Mucosa of gallbladder (tissue), 1 donor: ENCODE measurements at regions not wholly inside any gene's neighbourhood (a gene's known extent, or its start where the extent isn't known, plus 50 kb on each side); places are given as distances from the start of the nearest gene placed in this dataset.

ENCODE experiments used
- DNase-seq: peaks from one replicate; pipeline ENCODE4 v3.0.0-alpha.2; 2020; ENCODE audit warnings: low spot score
- donor health status: DM: no; HTN: no; CAD: no.

DNA sequence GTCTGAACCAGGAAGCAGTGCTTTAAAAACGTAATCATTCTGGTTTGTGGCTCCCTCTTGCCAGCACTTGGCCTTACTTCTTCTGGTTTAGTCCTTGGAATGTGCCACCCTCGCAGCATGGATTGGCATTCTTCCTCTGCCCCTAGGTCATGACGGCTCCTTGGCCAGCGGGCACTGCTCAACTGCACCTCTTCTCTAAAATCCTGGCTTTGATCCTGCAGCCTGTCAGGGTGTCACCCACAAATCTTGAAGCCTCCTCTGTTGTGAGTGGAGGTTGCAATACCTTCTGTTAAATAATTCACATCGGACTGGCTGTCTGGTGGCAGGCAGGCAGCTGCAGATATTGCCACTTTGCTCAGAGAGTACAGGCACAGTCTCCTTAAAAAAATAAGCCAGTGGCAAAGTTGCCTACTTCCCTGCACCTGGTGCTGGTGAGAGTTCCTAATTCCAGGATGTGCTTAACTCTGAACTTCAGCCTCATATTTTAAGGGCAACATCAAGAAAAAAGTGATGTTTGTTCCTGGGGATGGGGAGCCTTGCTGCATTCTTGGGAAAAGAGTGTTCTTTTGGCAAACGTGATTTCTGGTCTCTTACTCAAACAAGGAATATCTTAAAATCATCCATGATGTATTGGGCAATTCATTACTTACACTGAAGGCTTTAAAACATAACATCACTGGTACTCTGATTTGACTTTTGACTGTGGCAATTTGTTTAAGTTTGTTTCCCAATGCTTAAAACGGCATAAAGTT lies 179.8 kb downstream of the FOXA2 start:
- DNase-seq = no peak

DNA sequence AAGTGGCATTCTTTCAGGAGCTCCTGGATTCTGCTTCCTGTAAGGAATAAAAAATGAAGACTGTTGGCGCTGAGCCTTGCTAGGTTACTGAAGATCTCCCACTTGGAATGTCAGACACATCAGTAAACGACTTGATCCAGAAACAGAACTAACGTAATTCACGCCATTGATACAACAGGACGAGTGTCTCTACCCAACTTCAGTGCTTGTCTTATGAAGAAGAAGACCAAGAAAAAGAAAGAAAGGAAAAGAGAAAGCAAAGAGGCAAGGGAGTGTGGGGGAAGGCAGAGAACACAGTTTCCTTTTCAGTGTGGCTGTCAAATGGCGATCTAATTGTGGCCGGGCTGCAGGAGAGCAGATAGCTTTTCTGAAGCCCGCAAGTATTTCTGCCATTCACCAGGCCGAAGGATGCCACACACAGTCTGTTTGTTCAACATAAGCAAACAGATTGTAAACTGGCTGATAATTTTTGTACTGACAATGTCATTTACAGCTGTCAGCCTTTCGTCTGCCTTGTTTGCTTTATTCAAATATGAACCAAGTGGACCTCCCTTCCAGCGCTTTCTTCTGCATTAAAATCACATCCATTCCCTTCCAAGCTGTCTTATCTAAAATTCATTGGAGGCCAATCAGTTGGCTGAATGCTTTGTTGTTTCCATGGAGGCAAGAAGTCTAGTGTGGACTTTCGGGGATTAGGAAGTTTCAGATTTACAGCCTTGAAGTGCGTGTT lies 180.6 kb downstream of the FOXA2 start:
- no peak for DNase-seq

DNA sequence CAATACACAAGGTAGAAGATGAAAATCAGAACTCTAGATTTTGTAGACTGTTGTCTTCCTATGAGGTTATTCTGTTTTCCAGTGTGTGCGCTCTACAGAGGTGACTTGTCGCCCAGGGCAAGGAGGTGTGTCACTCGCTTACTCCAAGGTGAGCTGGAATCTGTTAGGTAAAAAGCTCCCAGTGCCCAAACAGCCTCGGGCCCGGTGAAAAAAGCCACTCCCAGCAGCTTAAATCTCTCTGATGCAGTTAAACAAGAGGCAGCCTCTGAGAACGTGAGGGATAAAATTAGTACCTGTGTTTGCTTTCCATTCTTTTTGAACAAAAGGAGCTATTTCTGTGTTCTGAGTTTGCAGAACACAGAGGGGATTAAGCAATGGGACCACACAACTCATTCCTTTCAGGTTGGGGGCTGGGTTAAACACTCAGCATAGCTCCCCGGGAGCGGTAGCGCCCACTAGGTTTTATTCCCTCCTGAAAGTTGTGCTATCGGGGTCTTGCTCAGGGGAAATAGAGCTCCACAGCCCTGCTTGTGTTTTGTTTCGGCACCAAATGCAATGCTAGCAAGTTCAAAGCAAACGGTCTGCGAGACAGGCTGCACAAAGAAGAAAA lies 181.2 kb downstream of the FOXA2 start:
- no peak for DNase-seq

DNA sequence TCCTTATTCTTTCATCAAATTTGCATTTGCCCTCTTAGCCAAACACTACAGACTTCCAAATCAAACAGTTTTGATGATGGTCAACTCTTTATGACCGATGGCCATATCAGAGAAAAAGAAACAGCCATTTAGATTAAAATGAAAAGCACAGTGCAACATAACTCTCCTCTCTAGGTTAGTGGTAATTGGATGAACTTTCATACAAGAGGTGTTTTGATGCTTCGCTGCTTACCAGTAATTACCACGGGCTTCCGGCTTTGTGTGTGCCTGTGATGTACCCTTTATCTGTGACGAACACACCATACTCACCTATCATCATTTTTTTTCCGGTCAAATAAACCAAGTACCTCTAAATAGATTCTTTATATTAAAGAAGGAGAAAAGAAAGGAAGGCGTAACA lies 181.8 kb downstream of the FOXA2 start:
- DNase-seq = no peak

DNA sequence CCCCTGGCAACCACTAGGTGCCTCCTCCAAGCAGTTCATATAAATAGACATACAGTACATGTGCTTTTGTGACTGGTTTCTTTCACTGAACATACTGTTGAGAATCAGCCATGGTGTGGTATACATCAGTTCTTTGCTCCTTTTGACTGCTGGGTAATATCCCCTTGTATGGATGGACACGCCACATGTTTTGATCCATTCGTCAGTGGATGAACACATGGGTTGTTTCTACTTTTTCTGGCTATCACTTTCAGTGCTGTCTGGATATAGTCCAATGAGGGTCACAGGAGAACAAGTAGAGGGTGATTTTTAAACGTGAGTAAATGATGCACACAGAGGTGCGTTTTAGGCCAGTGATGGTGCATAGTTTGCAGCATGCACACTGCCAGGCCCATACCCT lies 183.9 kb downstream of the FOXA2 start:
- DNase-seq = no peak

DNA sequence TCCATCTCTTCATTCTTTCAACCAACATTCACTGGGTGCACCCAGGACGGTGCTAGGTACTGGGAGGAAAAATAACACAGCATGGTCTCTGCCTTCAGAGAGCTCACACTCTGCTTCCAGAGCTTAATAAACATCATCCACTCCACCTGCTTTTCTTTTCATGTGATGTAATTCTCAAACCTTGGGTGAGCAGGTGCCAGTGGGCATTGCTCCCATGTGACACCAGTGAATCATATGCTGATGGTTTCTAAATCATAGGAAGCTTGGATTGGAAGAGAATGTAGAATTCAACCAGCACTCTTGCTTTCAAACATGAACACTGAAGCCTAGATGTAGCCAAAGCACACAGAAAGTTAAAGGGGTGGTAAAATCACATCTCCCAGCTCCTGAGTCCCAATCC lies 189.8 kb downstream of the FOXA2 start:
- no peak for DNase-seq

DNA sequence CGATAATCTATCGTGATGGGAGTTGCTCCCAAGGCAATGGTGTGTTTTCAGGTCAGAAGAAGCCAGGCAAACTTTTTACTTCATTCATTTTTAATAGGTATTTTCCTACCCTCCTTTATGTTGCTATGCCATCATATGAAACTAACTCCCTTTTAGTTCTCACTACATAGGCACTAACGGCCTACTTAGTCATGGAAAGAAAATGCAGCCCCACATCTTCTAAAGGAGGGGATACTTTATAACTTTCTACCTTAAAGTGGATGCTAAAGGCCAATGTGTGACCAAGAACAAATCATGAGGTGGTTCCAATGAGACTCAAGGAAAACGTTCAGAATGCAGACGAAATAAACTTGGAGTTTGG lies 193.8 kb downstream of the FOXA2 start:
- DNase-seq = no peak

DNA sequence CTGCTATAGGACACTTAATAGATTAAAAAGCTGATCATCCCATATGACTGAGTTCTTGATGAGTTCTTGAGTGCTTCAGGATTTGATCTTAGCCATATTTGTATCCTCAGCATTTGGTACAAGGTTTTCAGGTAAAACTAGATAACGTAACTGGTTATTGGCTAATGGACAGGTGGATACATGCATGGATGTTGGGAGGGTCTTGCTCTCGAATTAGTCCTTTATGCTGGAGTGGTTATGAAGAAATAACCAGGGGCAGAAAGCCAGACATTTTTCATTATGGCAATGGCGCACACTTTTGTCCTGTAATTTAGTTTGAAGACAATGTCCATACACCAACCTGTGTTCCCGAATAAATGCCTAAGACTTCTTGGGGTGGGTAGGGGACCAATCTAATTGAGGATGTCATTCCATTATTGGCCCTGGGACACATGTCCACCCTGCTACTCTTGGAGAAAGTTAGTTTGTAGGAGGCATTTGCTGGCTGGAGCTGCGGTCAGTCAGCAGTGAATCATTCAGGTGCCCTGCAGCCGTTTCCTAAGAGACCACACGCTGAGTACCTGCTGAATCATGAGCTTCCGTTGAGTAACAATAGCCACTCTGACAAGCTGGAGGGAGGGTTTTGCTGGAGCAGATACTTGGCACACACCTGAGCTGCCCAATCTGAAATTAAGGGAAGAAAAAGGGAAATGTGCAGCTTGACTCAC lies 194.4 kb downstream of the FOXA2 start:
- peak; percentile 69 for DNase-seq

DNA sequence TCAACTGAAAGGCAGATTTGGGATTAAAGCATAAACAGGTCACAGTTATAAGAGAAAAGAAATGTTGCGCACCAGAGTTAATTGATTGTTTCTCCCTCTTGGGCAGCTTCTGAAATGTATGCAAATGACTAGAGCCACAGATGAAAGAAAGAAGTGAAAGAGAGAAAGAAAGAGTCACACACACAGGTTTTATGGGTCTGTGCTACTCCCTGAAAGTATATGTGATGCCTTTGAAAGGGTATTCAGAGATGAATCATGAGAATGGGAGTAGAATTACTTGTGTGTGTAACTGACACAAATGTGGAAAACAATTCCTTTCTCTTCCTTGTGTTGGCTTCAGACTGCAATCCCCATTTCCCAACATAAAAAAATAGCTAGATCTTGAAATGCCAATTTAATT lies 196.9 kb downstream of the FOXA2 start:
- DNase-seq = no peak

DNA sequence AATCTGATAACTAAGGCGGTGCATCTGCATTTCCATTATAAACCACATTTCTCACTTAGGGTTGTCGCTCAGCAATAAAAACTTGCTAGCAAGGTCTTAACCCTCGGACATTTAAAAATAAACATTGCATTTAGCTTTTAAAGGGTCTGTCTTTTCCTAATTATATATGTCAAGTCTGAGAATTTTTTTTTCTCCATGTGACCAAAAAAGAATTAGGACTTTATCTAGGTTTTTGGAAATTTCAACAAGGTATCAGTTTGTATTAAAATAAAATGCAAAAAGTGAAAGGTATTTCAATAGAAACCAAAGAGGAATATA lies 198.1 kb downstream of the FOXA2 start:
- no peak for DNase-seq

DNA sequence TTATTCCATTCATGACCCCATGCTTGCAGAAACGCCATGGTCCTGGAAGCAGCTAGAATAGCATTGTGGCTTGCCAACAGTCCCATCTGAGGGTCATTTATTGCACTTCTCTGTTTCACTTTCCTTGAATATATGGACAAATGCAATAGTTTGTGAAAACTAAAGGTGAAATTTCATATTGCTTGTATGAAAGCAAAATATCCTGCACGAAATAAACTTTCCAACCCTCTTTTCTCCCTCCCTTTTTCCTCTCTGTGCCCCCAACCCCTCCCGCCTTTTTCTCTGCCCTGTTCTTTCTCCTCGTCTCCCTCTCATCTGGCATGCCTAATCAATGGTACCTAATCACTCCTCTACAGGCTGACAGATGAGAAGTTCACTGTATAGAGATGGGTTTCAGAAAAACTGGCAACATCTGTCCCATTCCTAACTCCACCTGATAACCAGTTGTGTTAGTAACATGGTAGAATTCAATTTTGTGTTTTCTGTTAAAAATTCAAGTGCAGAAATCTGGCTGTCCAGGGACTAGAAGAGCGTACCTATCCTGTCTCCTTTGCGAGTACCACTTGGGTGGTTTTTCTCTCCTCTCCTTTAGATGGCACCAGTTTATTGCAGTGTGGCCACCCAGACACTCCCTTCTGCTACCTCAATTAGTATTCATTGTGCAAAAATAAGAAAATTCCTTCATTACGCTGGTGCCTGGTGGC lies 198.6 kb downstream of the FOXA2 start:
- no peak for DNase-seq

DNA sequence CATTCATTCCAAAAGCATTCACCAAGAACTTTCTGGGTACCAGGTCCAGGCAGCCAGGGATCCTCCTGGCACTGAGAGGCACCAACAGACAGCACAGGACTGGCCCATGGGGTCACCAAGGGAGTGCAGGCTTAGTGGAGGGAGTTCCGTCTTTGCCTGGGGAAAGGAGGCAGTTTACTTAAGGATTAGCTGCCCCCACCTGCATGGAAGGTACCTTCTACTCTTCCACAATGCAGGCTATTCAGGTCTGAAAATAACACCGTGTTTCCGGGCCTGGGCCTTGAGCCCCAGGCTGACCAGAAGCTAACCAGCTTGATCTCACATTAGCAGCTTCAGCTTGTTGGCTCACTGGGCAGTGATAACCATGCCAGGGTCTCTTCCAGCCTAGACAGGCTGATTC lies 199.4 kb downstream of the FOXA2 start:
- no peak for DNase-seq

DNA sequence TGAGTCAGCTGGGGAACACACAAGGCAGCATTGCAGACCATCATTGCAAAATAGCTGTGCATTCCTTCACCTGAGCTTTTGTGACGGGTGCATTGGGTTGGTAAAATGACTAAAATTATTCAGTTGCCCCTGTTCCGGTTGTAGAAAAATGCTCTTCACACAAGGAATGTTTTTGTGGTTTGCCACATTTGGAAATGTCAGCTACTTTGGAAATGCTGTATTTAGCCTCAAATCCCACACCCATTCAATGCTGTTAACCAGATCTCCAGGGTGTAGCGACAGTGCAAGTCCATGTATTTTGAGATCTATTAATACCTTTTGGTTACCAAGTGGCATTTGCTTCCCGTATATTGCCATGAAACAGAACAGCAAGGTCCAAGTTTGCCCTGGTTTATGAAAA lies 201.2 kb downstream of the FOXA2 start:
- no peak for DNase-seq

DNA sequence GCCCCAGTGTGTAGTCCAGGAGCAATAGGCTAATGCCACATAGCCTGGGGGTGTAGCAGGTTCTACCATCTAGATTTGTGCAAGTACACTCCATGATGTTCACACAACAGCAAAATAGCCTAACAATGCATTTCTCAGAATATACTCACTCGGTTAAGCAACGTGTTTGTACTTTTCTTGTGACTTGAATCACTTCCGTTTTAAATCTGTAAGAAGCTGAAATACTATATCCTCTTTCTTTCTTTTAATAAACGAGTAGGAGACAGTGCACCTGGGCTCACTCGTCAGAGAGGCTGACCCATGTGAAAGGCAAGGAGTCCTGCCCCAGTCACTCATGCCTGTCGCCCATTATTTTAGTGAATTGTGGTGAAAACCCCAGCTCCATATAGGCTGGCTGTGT lies 201.6 kb downstream of the FOXA2 start:
- DNase-seq = no peak

DNA sequence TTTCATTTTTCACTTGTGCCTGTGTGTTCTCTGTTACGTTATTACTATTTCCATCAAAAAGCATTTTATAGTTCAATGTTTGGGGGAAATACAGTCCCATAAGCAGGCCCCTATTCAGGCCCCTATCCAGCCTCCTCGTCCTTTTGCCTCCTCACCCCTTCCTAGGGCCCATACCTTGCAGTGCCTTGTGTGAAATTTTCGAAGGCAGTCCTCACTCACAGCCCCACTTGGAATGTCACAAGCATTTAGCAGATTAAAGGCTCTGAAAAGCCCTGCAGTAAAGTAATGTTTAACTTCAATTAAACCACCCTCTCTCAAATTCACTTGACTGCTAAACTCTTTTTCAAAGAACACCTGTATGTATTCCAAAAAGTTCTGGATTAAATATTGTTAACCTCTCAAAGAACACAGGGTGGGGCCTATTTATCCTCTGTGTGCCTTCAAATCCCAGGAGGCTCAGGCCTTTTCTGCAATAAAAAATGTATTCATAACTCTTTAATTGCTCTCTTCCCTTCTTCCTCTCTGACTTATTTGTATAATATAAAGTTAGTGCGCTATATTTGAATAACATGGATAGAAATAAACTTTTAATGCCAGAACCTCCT lies 202.5 kb downstream of the FOXA2 start:
- no peak for DNase-seq

DNA sequence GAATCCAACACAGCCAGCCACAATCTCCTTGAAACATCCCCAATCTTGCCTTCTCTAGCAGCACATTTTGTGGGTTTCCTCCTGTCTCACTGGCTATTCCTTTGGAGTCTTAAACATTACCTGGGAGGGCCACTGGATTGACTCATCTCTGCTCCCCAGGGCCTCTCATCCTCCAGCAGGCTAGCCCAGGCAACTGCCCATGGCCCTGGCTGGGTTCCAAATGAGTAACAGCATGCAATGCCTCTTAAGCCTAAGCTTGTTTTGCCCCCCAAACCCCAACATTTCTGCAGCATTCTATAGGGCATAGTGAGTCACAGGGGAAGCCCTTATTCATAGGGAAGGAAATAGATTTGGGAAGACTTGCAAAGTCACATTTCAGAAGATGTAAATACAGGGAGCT lies 204.9 kb downstream of the FOXA2 start:
- no peak for DNase-seq

DNA sequence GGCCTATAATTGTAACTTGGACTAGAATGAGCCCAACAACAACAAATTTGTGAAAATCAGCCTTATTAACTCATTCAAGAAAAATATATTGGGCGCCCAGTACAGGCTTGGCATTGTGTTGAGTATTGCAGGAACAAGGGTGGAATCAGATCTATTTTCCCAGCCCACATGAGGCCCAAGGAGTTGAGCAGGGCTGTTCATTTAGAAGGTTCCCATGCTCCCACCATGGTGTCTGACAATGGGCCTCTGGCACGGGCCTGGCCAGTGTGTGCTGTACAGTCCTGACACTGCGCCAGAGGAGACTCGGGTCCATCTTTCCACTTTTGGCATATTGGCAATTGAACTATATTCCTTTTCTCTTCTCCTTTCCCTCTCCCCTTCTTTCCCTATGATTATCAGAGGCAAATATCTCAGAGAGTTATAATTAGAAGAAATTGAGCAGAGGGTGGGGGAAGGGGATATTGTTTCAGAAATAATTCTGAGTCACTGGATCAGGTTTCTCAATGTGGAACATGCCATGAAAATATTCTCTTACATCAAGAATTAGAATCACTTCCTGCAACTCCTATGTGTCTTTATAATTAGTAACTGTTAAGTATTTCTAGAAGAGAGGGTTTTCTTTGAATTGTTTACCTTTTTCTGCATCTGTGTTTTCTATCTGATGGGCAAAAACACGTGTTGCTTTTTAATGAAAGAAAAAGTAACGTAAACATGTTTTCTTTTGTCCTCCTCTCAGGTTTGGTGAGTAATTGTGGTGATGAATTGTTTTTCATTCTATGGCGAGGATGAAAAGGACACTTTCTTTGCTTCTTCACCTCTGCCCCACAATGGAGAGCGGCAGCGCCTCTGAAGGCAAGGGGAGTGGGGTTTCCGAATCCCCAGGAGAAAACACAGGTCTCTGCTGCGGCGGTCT lies 209.4 kb downstream of the FOXA2 start:
- DNase-seq = no peak

DNA sequence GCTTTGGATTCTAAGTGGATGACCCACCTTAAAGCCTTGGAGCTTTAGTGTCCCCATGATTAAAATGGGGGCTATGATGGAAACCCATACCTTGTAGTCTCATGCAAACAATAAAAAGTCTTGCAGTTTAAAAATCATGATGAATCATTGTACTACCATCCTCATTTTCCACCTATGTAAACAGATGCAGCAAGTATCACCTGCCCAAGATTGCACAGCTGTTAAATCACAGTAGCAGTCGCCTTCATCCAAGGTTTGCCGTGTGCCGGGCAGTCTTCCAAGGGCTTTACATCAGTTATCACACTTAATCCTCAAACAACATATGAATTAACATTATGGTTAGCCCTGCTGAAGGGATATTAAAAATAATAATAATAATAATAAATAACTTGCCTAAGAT lies 210.3 kb downstream of the FOXA2 start:
- DNase-seq = no peak

DNA sequence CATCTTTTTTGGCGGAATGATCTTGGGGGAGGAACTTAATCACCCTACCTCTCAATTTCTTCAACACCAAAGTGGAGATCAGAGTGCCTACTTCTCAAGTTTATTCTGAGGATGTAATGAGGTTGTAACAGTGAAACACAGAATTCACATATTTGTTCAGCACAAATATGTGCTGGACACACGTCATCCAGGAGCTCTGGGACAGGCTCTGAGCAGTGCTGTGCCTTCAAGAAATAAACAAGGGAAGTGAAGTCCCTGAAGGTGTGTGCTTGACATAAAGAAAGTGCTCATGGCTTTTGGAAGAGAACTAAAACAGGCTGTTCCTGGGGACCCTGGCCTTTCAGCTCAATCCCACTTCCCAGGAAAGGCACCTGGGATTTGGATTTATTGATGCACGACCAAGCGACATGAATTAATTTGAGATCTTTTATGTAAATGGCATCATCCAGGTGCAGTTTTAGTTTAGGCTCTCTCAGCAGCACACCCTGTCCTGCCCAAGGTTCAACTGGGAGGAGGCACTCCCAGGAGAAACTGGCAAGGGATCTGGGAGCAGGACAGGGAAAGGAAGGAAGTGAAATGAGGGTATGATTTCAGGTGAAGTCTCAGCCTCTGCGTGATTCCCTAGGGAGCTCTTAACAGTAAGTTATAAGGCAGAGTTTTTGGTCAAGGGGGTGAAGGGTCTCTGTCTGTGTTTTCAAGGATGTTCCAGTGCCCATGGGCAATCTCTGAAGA lies 211.0 kb downstream of the FOXA2 start:
- no peak for DNase-seq

DNA sequence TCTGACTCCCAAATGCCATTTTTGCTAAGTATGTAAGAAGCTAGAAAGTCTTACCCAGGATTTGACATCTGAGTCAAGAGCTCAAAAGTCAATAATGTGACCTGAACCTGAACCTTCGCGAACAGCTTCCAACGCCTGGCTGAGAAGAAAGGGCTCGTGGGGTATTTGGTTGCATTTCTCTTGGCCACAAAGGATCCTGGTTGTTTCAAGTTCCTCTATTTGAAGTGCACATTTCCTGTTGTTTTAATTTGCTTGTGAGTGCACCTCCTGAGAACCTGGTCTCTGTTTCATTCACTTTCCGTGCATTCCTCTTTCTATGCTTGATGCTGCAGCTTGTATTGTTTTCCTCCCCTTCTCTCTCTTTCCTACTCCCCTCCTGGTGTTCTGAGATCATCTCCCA lies 212.5 kb downstream of the FOXA2 start:
- DNase-seq = no peak
